Ishikawa (cell line): ENCODE measurements at regions not wholly inside any gene's neighbourhood (a gene's known extent, or its start where the extent isn't known, plus 50 kb on each side); places are given as distances from the start of the nearest gene placed in this dataset.

ENCODE experiments used
- EGR1 ChIP-seq: IDR thresholded peaks from 2 replicates; pipeline ENCODE4 v1.6.1; 2012
- EP300 ChIP-seq: IDR thresholded peaks from 2 replicates; pipeline ENCODE4 v1.6.1; 2012; ENCODE audit warnings: borderline replicate concordance
- YY1 ChIP-seq: IDR thresholded peaks from 2 replicates; pipeline ENCODE4 v1.6.1; 2012; ENCODE audit warnings: low read depth
- TF ChIP-seq, protein P1 (sequence below): IDR thresholded peaks from 2 replicates; pipeline ENCODE4 v1.6.1; 2012

- TF ChIP-seq, protein P1, sequence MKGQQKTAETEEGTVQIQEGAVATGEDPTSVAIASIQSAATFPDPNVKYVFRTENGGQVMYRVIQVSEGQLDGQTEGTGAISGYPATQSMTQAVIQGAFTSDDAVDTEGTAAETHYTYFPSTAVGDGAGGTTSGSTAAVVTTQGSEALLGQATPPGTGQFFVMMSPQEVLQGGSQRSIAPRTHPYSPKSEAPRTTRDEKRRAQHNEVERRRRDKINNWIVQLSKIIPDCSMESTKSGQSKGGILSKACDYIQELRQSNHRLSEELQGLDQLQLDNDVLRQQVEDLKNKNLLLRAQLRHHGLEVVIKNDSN, result no peak
- TF ChIP-seq YY1 (no peak), EP300 (no peak), EGR1 (no peak)
Measured at GRCh38 chr7:94190599-94191061, 186.5 kb upstream of the BET1 start.
